T-helper 17 cell (primary cell): ENCODE measurements at regions not wholly inside any gene's neighbourhood (a gene's known extent, or its start where the extent isn't known, plus 50 kb on each side); places are given as distances from the start of the nearest gene placed in this dataset.
"Not testable (repeated sequence)": the region's sequence is repeated elsewhere in the genome, so short reads cannot be mapped to it uniquely, and the experiment has no call there.

ENCODE experiments used
- ATAC-seq: fragments of 150-1000 bp; cut with Tn5 transposase; 2 replicates; pipeline ENCODE4 v1.10.0; 2021; ENCODE audit warnings: mild to moderate bottlenecking, moderate library complexity
- DNase-seq, 3 donors: peaks; one replicate each; pipeline versions ENCODE4 v3.0.0 to v3.0.0-alpha.2; 2020 to 2021
- H3K9me3 ChIP-seq: one replicate; pipeline ENCODE4 v1.7.0; 2013; ENCODE audit warnings: low read length, mild to moderate bottlenecking; ENCODE audit not compliant: control insufficient read depth, poor library complexity, severe bottlenecking
- H3K27ac Mint-ChIP-seq: one replicate; pipeline ENCODE4 v1.8.0; 2022; ENCODE audit warnings: mild to moderate bottlenecking, moderate library complexity, mixed read lengths
- H3K27me3 Mint-ChIP-seq: one replicate; pipeline ENCODE4 v1.8.0; 2022; ENCODE audit warnings: mixed read lengths
- H3K36me3 Mint-ChIP-seq: one replicate; pipeline ENCODE4 v1.8.0; 2022; ENCODE audit warnings: low read depth, mixed read lengths
- H3K4me1 Mint-ChIP-seq: one replicate; pipeline ENCODE4 v1.8.0; 2022; ENCODE audit warnings: mild to moderate bottlenecking, mixed read lengths
- H3K4me3 Mint-ChIP-seq: one replicate; pipeline ENCODE4 v1.8.0; 2022; ENCODE audit warnings: mild to moderate bottlenecking, moderate library complexity, mixed read lengths

DNA sequence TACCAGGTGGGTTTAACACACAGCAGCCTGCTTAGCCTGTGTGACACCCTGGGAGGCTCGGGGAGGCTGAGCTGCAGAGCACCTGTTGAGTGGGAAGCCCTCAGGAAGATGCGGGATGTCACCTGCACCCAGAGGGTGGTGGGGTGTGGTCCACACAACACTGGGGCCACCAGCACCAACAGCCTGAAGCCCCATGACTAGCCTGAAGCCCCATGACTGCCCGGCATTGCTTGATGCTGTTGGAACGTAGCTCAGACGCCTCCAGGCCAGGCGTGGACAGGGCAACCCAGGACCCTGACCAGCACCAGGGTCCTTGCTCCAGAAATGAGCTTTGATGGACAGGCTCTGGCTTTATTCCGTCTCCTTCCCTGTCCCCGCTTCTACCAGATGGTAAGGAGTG is 76.3 kb upstream of the ZNF469 start:
- H3K27me3 Mint-ChIP-seq, result peaks cover 27% of the 10 kb centered on the region
- DNase-seq (no peak), ATAC-seq (no peak)
- no peak overlapping the region for H3K4me3 Mint-ChIP-seq
- no peak overlapping the region for H3K27ac Mint-ChIP-seq
- no peaks in the 10 kb centered on the region for H3K36me3 Mint-ChIP-seq
- no peaks in the 10 kb centered on the region for H3K9me3 ChIP-seq
- H3K4me1 Mint-ChIP-seq, result no peaks in the 10 kb centered on the region

- Mint-ChIP-seq H3K27ac (no peak overlapping the region), H3K4me1 (no peaks in the 10 kb centered on the region), H3K27me3 (peaks cover 22% of the 10 kb centered on the region), H3K4me3 (no peak overlapping the region), H3K36me3 (no peaks in the 10 kb centered on the region)
- DNase-seq (no peak), ATAC-seq (no peak)
- no peaks in the 10 kb centered on the region for H3K9me3 ChIP-seq
Measured at GRCh38 chr16:88306860-88307545, 75.8 kb upstream of the ZNF469 start.

DNA sequence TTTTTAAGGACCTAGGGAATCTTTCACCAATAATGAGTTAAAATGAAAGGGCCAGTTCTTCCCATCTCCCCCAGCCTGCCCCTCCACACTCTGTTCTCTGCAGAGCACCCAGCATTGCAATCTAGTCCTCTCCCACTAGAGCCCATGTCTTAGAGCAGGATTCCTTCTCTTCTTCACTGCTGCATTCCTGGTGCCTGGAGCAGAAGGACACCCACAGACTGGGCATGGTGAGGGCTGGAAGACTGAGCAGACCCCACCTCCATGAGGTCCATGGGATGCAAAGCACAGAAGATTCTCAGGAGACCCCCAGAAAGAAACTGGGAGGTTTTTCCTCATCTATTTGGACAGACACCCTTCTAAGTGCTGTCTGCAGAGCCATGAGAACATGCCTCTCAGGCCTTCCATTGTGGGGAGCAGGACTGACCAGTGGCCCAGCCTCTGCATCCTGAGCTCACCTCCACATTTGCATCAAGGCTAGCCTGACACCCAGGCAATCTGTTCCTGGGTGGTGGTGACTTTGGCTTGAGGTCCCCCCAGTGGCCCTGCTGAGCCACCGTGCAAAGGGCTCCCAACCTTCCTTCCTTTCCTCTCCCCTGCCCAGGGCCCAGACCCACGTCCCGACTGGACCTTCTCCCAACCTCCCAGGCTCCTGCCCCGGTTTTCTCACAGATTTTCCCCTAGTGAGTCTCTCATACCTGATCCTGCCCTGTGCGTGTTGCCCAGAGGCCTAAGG is 74.2 kb upstream of the ZNF469 start:
- H3K27ac Mint-ChIP-seq, result no peak overlapping the region
- no peak overlapping the region for H3K4me3 Mint-ChIP-seq
- no peaks in the 10 kb centered on the region for H3K9me3 ChIP-seq
- peaks cover 19% of the 10 kb centered on the region for H3K27me3 Mint-ChIP-seq
- ATAC-seq, result no peak
- DNase-seq, result no peak
- no peaks in the 10 kb centered on the region for H3K36me3 Mint-ChIP-seq
- no peaks in the 10 kb centered on the region for H3K4me1 Mint-ChIP-seq

DNA sequence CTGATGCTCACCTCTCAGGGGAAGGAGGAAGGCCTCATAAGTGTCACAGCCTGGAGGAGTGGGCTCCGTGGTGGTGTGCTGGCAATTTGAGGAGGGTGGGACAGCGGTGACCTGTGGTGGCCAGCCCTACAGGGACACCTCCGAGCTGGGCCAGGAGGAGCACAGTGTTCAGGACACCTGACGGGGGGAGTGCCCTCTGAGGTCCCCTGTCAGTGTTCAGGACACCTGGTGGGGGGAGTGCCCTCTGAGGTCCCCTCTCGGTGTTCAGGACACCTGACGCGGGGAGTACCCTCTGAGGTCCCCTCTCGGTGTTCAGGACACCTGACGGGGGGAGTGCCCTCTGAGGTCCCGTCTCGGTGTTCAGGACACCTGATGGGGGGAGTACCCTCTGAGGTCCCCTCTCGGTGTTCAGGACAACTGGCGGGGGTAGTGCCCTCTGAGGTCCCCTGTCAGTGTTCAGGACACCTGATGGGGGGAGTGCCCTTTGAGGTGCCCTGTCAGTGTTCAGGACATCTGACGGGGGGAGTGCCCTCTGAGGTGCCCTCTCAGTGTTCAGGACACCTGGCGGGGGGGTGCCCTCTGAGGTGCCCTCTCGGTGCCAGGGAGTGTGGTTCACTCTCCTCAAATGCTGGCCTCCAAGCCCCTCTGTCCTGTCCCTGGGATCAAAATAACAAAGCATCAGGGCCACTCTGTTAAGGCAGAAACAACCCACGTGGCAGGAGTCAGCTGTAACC is 73.4 kb upstream of the ZNF469 start:
- H3K4me3 Mint-ChIP-seq, result no peak overlapping the region
- no peaks in the 10 kb centered on the region for H3K4me1 Mint-ChIP-seq
- DNase-seq (no peak), ATAC-seq (no peak)
- peaks cover 20% of the 10 kb centered on the region for H3K27me3 Mint-ChIP-seq
- no peaks in the 10 kb centered on the region for H3K9me3 ChIP-seq
- H3K36me3 Mint-ChIP-seq, result no peaks in the 10 kb centered on the region
- H3K27ac Mint-ChIP-seq, result no peak overlapping the region

DNA sequence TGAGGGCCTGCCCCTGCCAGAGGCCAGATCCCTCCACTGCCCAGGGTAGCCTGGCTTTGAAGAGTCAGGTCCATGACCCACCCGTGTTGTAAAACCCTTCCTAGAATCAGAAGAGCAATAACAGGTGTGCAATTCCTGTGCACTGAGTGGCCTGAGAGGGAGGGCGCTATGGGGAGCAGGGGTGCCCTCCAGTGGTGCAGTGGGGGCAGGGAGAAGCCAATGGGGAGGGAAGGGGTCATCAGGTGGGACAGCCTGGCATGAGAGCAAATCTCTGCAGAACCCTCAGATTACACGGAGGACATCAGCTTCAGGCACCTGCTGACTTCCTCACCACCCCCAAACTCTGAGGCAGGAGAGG is 72.9 kb upstream of the ZNF469 start:
- H3K4me3 Mint-ChIP-seq, result no peak overlapping the region
- no peaks in the 10 kb centered on the region for H3K9me3 ChIP-seq
- ATAC-seq (no peak), DNase-seq (no peak)
- no peaks in the 10 kb centered on the region for H3K36me3 Mint-ChIP-seq
- no peak overlapping the region for H3K27ac Mint-ChIP-seq
- no peaks in the 10 kb centered on the region for H3K4me1 Mint-ChIP-seq
- H3K27me3 Mint-ChIP-seq, result peaks cover 20% of the 10 kb centered on the region

GRCh38 chr16:88310796-88311605 is 71.8 kb upstream of the ZNF469 start:
- H3K36me3 Mint-ChIP-seq, result no peaks in the 10 kb centered on the region
- H3K27me3 Mint-ChIP-seq, result peaks cover 20% of the 10 kb centered on the region

GRCh38 chr16:88311860-88312259 is 70.9 kb upstream of the ZNF469 start:
- H3K36me3 Mint-ChIP-seq, DNase-seq, H3K27ac Mint-ChIP-seq, H3K4me1 Mint-ChIP-seq, H3K4me3 Mint-ChIP-seq, H3K9me3 ChIP-seq, ATAC-seq: not testable (repeated sequence)
- peaks cover 21% of the 10 kb centered on the region for H3K27me3 Mint-ChIP-seq

More at GRCh38 chr16:88310796-88311605, 71.8 kb upstream of the ZNF469 start:
- no peaks in the 10 kb centered on the region for H3K9me3 ChIP-seq
- no peak for ATAC-seq
- no peak for DNase-seq
- H3K4me3 Mint-ChIP-seq, result no peak overlapping the region
- H3K27ac Mint-ChIP-seq, result no peak overlapping the region
- H3K4me1 Mint-ChIP-seq, result no peaks in the 10 kb centered on the region

DNA sequence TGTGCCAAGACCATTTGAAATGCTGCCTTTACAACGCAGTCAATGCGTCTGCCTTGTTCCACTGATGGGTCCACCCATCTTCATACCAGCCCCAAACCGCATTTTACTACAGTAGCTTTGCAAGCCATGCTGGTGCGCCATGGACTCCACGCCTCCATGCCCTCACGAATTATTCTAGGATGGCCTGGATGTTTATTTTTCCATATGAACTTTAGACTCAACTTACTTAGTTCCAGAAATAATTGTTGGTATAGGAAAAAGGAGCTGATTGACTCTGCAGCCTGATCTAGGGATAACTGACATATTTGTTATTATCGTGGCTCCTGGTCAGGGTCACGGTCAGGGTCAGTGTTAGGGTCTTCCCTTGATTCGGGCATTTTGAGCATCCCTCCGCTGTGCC is 70.0 kb upstream of the ZNF469 start:
- no peak overlapping the region for H3K27ac Mint-ChIP-seq
- no peaks in the 10 kb centered on the region for H3K9me3 ChIP-seq
- no peak overlapping the region for H3K4me3 Mint-ChIP-seq
- DNase-seq (no peak), ATAC-seq (no peak)
- H3K36me3 Mint-ChIP-seq, result no peaks in the 10 kb centered on the region
- H3K27me3 Mint-ChIP-seq, result peaks cover 29% of the 10 kb centered on the region
- no peaks in the 10 kb centered on the region for H3K4me1 Mint-ChIP-seq

GRCh38 chr16:88314991-88315542 is 67.7 kb upstream of the ZNF469 start:
- ATAC-seq, result no peak
- H3K9me3 ChIP-seq, result no peaks in the 10 kb centered on the region
- Mint-ChIP-seq H3K27ac (no peak overlapping the region), H3K36me3 (no peaks in the 10 kb centered on the region), H3K27me3 (peaks cover 22% of the 10 kb centered on the region), H3K4me3 (no peak overlapping the region), H3K4me1 (no peaks in the 10 kb centered on the region)
- DNase-seq, result no peak

GRCh38 chr16:88315543-88316105 is 67.1 kb upstream of the ZNF469 start:
- Mint-ChIP-seq H3K4me3 (no peak overlapping the region), H3K36me3 (no peaks in the 10 kb centered on the region), H3K4me1 (no peaks in the 10 kb centered on the region), H3K27me3 (peaks cover 22% of the 10 kb centered on the region), H3K27ac (no peak overlapping the region)
- ATAC-seq, result no peak
- no peak for DNase-seq
- no peaks in the 10 kb centered on the region for H3K9me3 ChIP-seq

- Mint-ChIP-seq H3K27ac (no peak overlapping the region), H3K36me3 (no peaks in the 10 kb centered on the region), H3K4me1 (no peaks in the 10 kb centered on the region), H3K4me3 (no peak overlapping the region), H3K27me3 (peaks cover 19% of the 10 kb centered on the region)
- H3K9me3 ChIP-seq, result no peaks in the 10 kb centered on the region
- ATAC-seq (no peak), DNase-seq (no peak)
Measured at GRCh38 chr16:88316151-88316550, 66.6 kb upstream of the ZNF469 start.

- DNase-seq, result no peak
- Mint-ChIP-seq H3K27me3 (peaks cover 17% of the 10 kb centered on the region), H3K27ac (no peak overlapping the region), H3K4me3 (no peak overlapping the region), H3K4me1 (no peaks in the 10 kb centered on the region), H3K36me3 (no peaks in the 10 kb centered on the region)
- no peaks in the 10 kb centered on the region for H3K9me3 ChIP-seq
- no peak for ATAC-seq
Measured at GRCh38 chr16:88316941-88317612, 65.7 kb upstream of the ZNF469 start.
